GM12878 (cell line): ENCODE measurements at regions not wholly inside any gene's neighbourhood (a gene's known extent, or its start where the extent isn't known, plus 50 kb on each side); places are given as distances from the start of the nearest gene placed in this dataset.

Source experiments
- BRCA1 ChIP-seq: IDR thresholded peaks from 2 replicates; pipeline ENCODE4 v1.6.1; 2011; ENCODE audit warnings: low read depth, low read length, improper control_type of control experiment
- CEBPB ChIP-seq, 2 experiments: fragments of 150-350 bp in 1 of 2; IDR thresholded peaks; 2 replicates each; pipeline ENCODE4 v1.6.1; 2012 to 2014; ENCODE audit warnings: low read depth in 2 of 2, low read length in 2 of 2, borderline replicate concordance in 1 of 2, inconsistent platforms in 1 of 2
- GATAD2B ChIP-seq: fragments of 450-650 bp; conservative IDR thresholded peaks from 2 replicates; pipeline ENCODE4 v1.6.1; 2017; ENCODE audit warnings: low read depth, mild to moderate bottlenecking, moderate library complexity
- HDAC2 ChIP-seq: fragments of 200-600 bp; sonication (generic); IDR thresholded peaks from 2 replicates; pipeline ENCODE4 v1.6.1; 2017
- POLR2A ChIP-seq: IDR thresholded peaks from 2 replicates; pipeline ENCODE4 v1.6.1; 2011; ENCODE audit warnings: low read depth, mild to moderate bottlenecking, low read length
- POU2F2 ChIP-seq: IDR thresholded peaks from 3 replicates; pipeline ENCODE4 v1.6.1; 2011; ENCODE audit warnings: low read depth, mild to moderate bottlenecking, low read length, borderline replicate concordance
- TAF1 ChIP-seq: IDR thresholded peaks from 2 replicates; pipeline ENCODE4 v1.6.1; 2011; ENCODE audit warnings: mild to moderate bottlenecking, low read depth, low read length, borderline replicate concordance
- YY1 ChIP-seq: IDR thresholded peaks from 2 replicates; pipeline ENCODE4 v1.6.1; 2011; ENCODE audit warnings: low read depth, mild to moderate bottlenecking, low read length
- ZNF207 ChIP-seq: fragments of 450-650 bp; IDR thresholded peaks from 2 replicates; pipeline ENCODE4 v1.6.1; 2014; ENCODE audit warnings: antibody characterized with exemption, mild to moderate bottlenecking, borderline replicate concordance
- ZNF274 ChIP-seq: IDR thresholded peaks from one replicate; pipeline ENCODE4 v1.8.0; 2011; ENCODE audit not compliant: insufficient read length, insufficient read depth
- TF ChIP-seq, protein P1 (sequence below), 3 experiments: IDR thresholded peaks in 2 of 3; conservative IDR thresholded peaks in 1 of 3; 2 replicates each; pipeline ENCODE4 v1.5.1; 2011; ENCODE audit warnings: low read depth in 3 of 3, low read length in 3 of 3, mild to moderate bottlenecking in 3 of 3, control low read depth in 2 of 3, moderate library complexity in 2 of 3, inconsistent platforms in 1 of 3, mixed read lengths in 1 of 3; ENCODE audit not compliant: control insufficient read depth in 2 of 3, insufficient read depth in 1 of 3; ENCODE audit errors: extremely low read depth in 1 of 3

DNA sequence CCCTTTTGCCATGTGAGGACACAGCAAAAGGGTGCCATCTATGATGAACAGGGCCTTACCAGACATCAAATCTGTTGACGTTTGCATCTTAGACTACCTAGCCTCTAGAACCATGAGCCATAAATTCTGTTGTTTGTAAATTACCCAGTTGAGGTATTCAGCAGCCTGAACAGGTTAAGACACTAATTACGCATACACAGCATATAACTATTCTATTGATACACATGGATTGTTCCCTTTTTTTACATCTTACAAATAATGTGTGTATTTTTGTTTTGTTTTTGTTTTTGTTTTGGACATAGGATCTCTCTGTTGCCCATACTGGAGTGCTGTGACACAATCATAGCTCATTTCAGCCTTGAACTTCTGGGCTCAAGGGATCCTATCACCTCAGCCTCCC is 255.5 kb downstream of the OPA1 start:
- TF ChIP-seq POU2F2 (no peak), CEBPB (IDR thresholded peaks at IDR 0.05; ENCODE audit: borderline replicate concordance in 1 of 2, low read depth in 2 of 2, low read length in 2 of 2) (no peak), BRCA1 (no peak), HDAC2 (no peak), POLR2A (no peak), GATAD2B (no peak), YY1 (no peak), ZNF274 (no peak), ZNF207 (no peak), TAF1 (no peak)
- TF ChIP-seq, protein P1, sequence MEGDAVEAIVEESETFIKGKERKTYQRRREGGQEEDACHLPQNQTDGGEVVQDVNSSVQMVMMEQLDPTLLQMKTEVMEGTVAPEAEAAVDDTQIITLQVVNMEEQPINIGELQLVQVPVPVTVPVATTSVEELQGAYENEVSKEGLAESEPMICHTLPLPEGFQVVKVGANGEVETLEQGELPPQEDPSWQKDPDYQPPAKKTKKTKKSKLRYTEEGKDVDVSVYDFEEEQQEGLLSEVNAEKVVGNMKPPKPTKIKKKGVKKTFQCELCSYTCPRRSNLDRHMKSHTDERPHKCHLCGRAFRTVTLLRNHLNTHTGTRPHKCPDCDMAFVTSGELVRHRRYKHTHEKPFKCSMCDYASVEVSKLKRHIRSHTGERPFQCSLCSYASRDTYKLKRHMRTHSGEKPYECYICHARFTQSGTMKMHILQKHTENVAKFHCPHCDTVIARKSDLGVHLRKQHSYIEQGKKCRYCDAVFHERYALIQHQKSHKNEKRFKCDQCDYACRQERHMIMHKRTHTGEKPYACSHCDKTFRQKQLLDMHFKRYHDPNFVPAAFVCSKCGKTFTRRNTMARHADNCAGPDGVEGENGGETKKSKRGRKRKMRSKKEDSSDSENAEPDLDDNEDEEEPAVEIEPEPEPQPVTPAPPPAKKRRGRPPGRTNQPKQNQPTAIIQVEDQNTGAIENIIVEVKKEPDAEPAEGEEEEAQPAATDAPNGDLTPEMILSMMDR (IDR thresholded peaks at IDR 0.05 in 2 of 3, conservative IDR thresholded peaks at IDR 0.05 in 1 of 3; ENCODE audit: control insufficient read depth in 2 of 3, extremely low read depth in 1 of 3, insufficient read depth in 1 of 3, low read depth in 3 of 3, low read length in 3 of 3): no peak
